HFFc6 (cell line): ENCODE measurements at regions not wholly inside any gene's neighbourhood (a gene's known extent, or its start where the extent isn't known, plus 50 kb on each side); places are given as distances from the start of the nearest gene placed in this dataset.

Experiments used
- DNase-seq: peaks from one replicate; pipeline ENCODE4 v3.0.0-alpha.2; 2018
- H3K27ac Mint-ChIP-seq: 2 replicates; pipeline ENCODE4 v1.8.0; 2020; ENCODE audit warnings: mild to moderate bottlenecking, mixed read lengths
- H3K27me3 Mint-ChIP-seq: 2 replicates; pipeline ENCODE4 v1.8.0; 2021; ENCODE audit warnings: mild to moderate bottlenecking, moderate library complexity, mixed read lengths; ENCODE audit not compliant: insufficient read depth
- H3K36me3 Mint-ChIP-seq: 2 replicates; pipeline ENCODE4 v1.8.0; 2021; ENCODE audit warnings: low read depth, mixed read lengths
- H3K4me1 Mint-ChIP-seq: 2 replicates; pipeline ENCODE4 v1.8.0; 2020; ENCODE audit warnings: low read depth, mixed read lengths
- H3K4me3 Mint-ChIP-seq: 2 replicates; pipeline ENCODE4 v1.8.0; 2020; ENCODE audit warnings: mild to moderate bottlenecking, moderate library complexity, mixed read lengths
- H3K9me3 Mint-ChIP-seq: 2 replicates; pipeline ENCODE4 v1.8.0; 2020; ENCODE audit warnings: mild to moderate bottlenecking, mixed read lengths
- CTCF ChIP-seq: fragments of 200-600 bp; sonication (generic); IDR thresholded peaks from 2 replicates; pipeline ENCODE4 v1.5.0; 2021; ENCODE audit warnings: antibody characterized with exemption, mild to moderate bottlenecking

GRCh38 chr3:74127256-74127655 is 487.2 kb downstream of the CNTN3 start:
- H3K27me3 Mint-ChIP-seq: peaks cover 3% of the 10 kb centered on the region; the same call in 1 of the 2 replicates
- no peaks in the 10 kb centered on the region for H3K4me1 Mint-ChIP-seq
- H3K9me3 Mint-ChIP-seq: peaks cover 12% of the 10 kb centered on the region
- no peak overlapping the region for H3K27ac Mint-ChIP-seq
- no peaks in the 10 kb centered on the region for H3K36me3 Mint-ChIP-seq
- no peak for DNase-seq
- no peak overlapping the region for H3K4me3 Mint-ChIP-seq
- TF ChIP-seq CTCF: no peak

GRCh38 chr3:74124782-74125181 is 489.7 kb downstream of the CNTN3 start:
- peaks cover 6% of the 10 kb centered on the region; the same call in 1 of the 2 replicates for H3K9me3 Mint-ChIP-seq
- TF ChIP-seq CTCF: no peak
- H3K4me3 Mint-ChIP-seq: no peak overlapping the region
- DNase-seq: no peak
- H3K4me1 Mint-ChIP-seq: no peaks in the 10 kb centered on the region
- no peak overlapping the region for H3K27ac Mint-ChIP-seq
- H3K36me3 Mint-ChIP-seq: no peaks in the 10 kb centered on the region
- peaks cover 6% of the 10 kb centered on the region; the same call in 1 of the 2 replicates for H3K27me3 Mint-ChIP-seq

GRCh38 chr3:74122281-74122680 is 492.2 kb downstream of the CNTN3 start:
- Mint-ChIP-seq H3K4me1 (no peaks in the 10 kb centered on the region), H3K36me3 (no peaks in the 10 kb centered on the region), H3K4me3 (no peak overlapping the region), H3K27me3 (peaks cover 6% of the 10 kb centered on the region; the same call in 1 of the 2 replicates), H3K27ac (no peak overlapping the region), H3K9me3 (peaks cover 6% of the 10 kb centered on the region; the same call in 1 of the 2 replicates)
- TF ChIP-seq CTCF: no peak
- DNase-seq: no peak

- Mint-ChIP-seq H3K4me3 (no peak overlapping the region), H3K27me3 (peaks cover 6% of the 10 kb centered on the region; the same call in 1 of the 2 replicates), H3K9me3 (peaks cover 10% of the 10 kb centered on the region; the same call in 1 of the 2 replicates), H3K27ac (no peak overlapping the region), H3K4me1 (no peaks in the 10 kb centered on the region), H3K36me3 (no peaks in the 10 kb centered on the region)
- no peak for DNase-seq
- TF ChIP-seq CTCF: no peak
Observed at GRCh38 chr3:74121761-74122160, 492.7 kb downstream of the CNTN3 start.

- Mint-ChIP-seq H3K27ac (no peak overlapping the region), H3K4me3 (no peak overlapping the region), H3K36me3 (no peaks in the 10 kb centered on the region), H3K9me3 (peaks cover 13% of the 10 kb centered on the region; the same call in 1 of the 2 replicates), H3K4me1 (no peaks in the 10 kb centered on the region), H3K27me3 (peaks cover 3% of the 10 kb centered on the region; the same call in 1 of the 2 replicates)
- no peak for DNase-seq
- no peak for TF ChIP-seq CTCF
Observed at GRCh38 chr3:74119221-74119620, 494.5 kb upstream of the PDZRN3 start.

GRCh38 chr3:74115906-74116305 is 491.2 kb upstream of the PDZRN3 start:
- Mint-ChIP-seq H3K36me3 (no peaks in the 10 kb centered on the region), H3K27me3 (peaks cover 2% of the 10 kb centered on the region; the same call in 1 of the 2 replicates), H3K4me1 (no peaks in the 10 kb centered on the region), H3K9me3 (peaks cover 12% of the 10 kb centered on the region; the same call in 1 of the 2 replicates), H3K27ac (no peak overlapping the region), H3K4me3 (no peak overlapping the region)
- DNase-seq: no peak
- TF ChIP-seq CTCF: no peak
